HEK293 (cell line): ENCODE measurements at regions not wholly inside any gene's neighbourhood (a gene's known extent, or its start where the extent isn't known, plus 50 kb on each side); places are given as distances from the start of the nearest gene placed in this dataset.

ENCODE experiments used
- CTCF ChIA-PET: fragments of 350-600 bp; formaldehyde crosslinking; extraction: SDS; loops from one replicate; lab custom pipeline; 2021; ENCODE audit warnings: antibody characterized with exemption; lab: Yijun Ruan, JAX
- POLR2A ChIA-PET: fragments of 300-600 bp; formaldehyde crosslinking; extraction: SDS; loops from one replicate; lab custom pipeline; 2020; ENCODE audit warnings: antibody characterized with exemption, inconsistent platforms; lab: Yijun Ruan, JAX
- H3K27ac ChIP-seq: fragments of 200-500 bp; sonication (Bioruptor generic); 2 replicates; pipeline ENCODE4 v1.5.1; 2014; ENCODE audit warnings: low read depth, low read length, control low read depth, inconsistent platforms; ENCODE audit errors: extremely low read depth
- H3K36me3 ChIP-seq, 2 experiments: fragments of 200-500 bp in 1 of 2; sonication (Bioruptor generic) in 1 of 2; 1 replicate in 1 of 2; 2 replicates in 1 of 2; pipeline ENCODE4 v1.5.1; 2014 to 2017; ENCODE audit warnings: inconsistent platforms in 2 of 2, low read length in 2 of 2; ENCODE audit not compliant: control insufficient read depth in 2 of 2, insufficient read depth in 1 of 2
- H3K4me1 ChIP-seq: fragments of 200-500 bp; sonication (Bioruptor generic); 2 replicates; pipeline ENCODE4 v1.5.1; 2014; ENCODE audit warnings: mild to moderate bottlenecking, low read length, inconsistent platforms; ENCODE audit not compliant: control insufficient read depth, insufficient read depth
- H3K4me3 ChIP-seq: 2 replicates; pipeline ENCODE4 v1.5.1; 2011; ENCODE audit warnings: low read depth, mild to moderate bottlenecking, control low read depth, low read length, moderate library complexity
- H3K9me3 ChIP-seq: fragments of 200-500 bp; sonication (Bioruptor generic); 2 replicates; pipeline ENCODE4 v1.5.1; 2014; ENCODE audit warnings: low read depth, low read length, inconsistent platforms; ENCODE audit not compliant: control insufficient read depth, insufficient read depth
- SP7 ChIP-seq: fragments of 450-650 bp; formaldehyde crosslinking; IDR thresholded peaks from 2 replicates; pipeline ENCODE4 v1.5.1; 2016; ENCODE audit warnings: missing biosample characterization, missing genetic modification characterization
- ZBTB1 ChIP-seq: fragments of 450-650 bp; formaldehyde crosslinking; IDR thresholded peaks from 2 replicates; pipeline ENCODE4 v1.5.1; 2016; ENCODE audit warnings: missing biosample characterization, missing genetic modification characterization
- ZBTB20 ChIP-seq: fragments of 450-650 bp; formaldehyde crosslinking; IDR thresholded peaks from 2 replicates; pipeline ENCODE4 v1.5.1; 2016; ENCODE audit warnings: missing biosample characterization, missing genetic modification characterization
- ZBTB7A ChIP-seq: fragments of 450-650 bp; formaldehyde crosslinking; IDR thresholded peaks from 2 replicates; pipeline ENCODE4 v1.5.1; 2016; ENCODE audit warnings: low read depth, missing biosample characterization, missing genetic modification characterization
- ZFHX2 ChIP-seq: fragments of 450-650 bp; formaldehyde crosslinking; conservative IDR thresholded peaks from 2 replicates; pipeline ENCODE4 v1.5.1; 2016; ENCODE audit warnings: missing biosample characterization, missing genetic modification characterization
- ZNF16 ChIP-seq: fragments of 450-650 bp; formaldehyde crosslinking; IDR thresholded peaks from 2 replicates; pipeline ENCODE4 v1.5.1; 2016; ENCODE audit warnings: low read depth, missing biosample characterization, missing genetic modification characterization
- ZNF184 ChIP-seq: fragments of 450-650 bp; IDR thresholded peaks from 2 replicates; pipeline ENCODE4 v1.5.1; 2018; ENCODE audit warnings: missing biosample characterization, mild to moderate bottlenecking, missing genetic modification characterization
- ZNF266 ChIP-seq: fragments of 450-650 bp; formaldehyde crosslinking; IDR thresholded peaks from 2 replicates; pipeline ENCODE4 v1.5.1; 2016; ENCODE audit warnings: missing biosample characterization, missing genetic modification characterization, low read depth
- ZNF341 ChIP-seq: fragments of 450-650 bp; formaldehyde crosslinking; IDR thresholded peaks from 2 replicates; pipeline ENCODE4; 2016; ENCODE audit warnings: low read depth, missing biosample characterization, missing genetic modification characterization
- ZNF48 ChIP-seq: fragments of 450-650 bp; formaldehyde crosslinking; IDR thresholded peaks from 2 replicates; pipeline ENCODE4 v1.5.1; 2016; ENCODE audit warnings: missing biosample characterization, missing genetic modification characterization
- ZNF549 ChIP-seq: fragments of 450-650 bp; IDR thresholded peaks from 2 replicates; pipeline ENCODE4 v1.5.1; 2018; ENCODE audit warnings: missing biosample characterization, missing genetic modification characterization, mild to moderate bottlenecking, inconsistent platforms, moderate library complexity
- ZNF658 ChIP-seq: fragments of 450-650 bp; formaldehyde crosslinking; IDR thresholded peaks from 2 replicates; pipeline ENCODE4; 2016; ENCODE audit warnings: missing biosample characterization, missing genetic modification characterization
- ZNF830 ChIP-seq: fragments of 450-650 bp; IDR thresholded peaks from 2 replicates; pipeline ENCODE4 v1.5.0; 2018; ENCODE audit warnings: missing biosample characterization, missing genetic modification characterization, low read depth, mild to moderate bottlenecking, moderate library complexity
- ZSCAN23 ChIP-seq: fragments of 450-650 bp; formaldehyde crosslinking; IDR thresholded peaks from 2 replicates; pipeline ENCODE4 v1.5.1; 2016; ENCODE audit warnings: missing biosample characterization, missing genetic modification characterization
- TF ChIP-seq, protein P1 (sequence below): fragments of 450-650 bp; formaldehyde crosslinking; IDR thresholded peaks from 2 replicates; pipeline ENCODE4 v1.5.1; 2016; ENCODE audit warnings: missing biosample characterization, missing genetic modification characterization, borderline replicate concordance
- TF ChIP-seq, protein P2 (sequence below): fragments of 450-650 bp; formaldehyde crosslinking; IDR thresholded peaks from 2 replicates; pipeline ENCODE4 v1.5.1; 2016; ENCODE audit warnings: missing biosample characterization, missing genetic modification characterization
- TF ChIP-seq, protein P3 (sequence below): fragments of 450-650 bp; formaldehyde crosslinking; IDR thresholded peaks from 2 replicates; pipeline ENCODE4 v1.5.1; 2016; ENCODE audit warnings: missing biosample characterization, missing genetic modification characterization
- TF ChIP-seq, protein P4 (sequence below): fragments of 450-650 bp; formaldehyde crosslinking; IDR thresholded peaks from 2 replicates; pipeline ENCODE4 v1.5.1; 2016; ENCODE audit warnings: missing biosample characterization, missing genetic modification characterization
- TF ChIP-seq, protein P5 (sequence below): fragments of 450-650 bp; formaldehyde crosslinking; IDR thresholded peaks from 2 replicates; pipeline ENCODE4 v1.5.0; 2017; ENCODE audit warnings: missing biosample characterization, missing genetic modification characterization, borderline replicate concordance
- TF ChIP-seq, protein P6 (sequence below): IDR thresholded peaks from 2 replicates; pipeline ENCODE4 v1.6.1; 2011; ENCODE audit warnings: mild to moderate bottlenecking, low read depth, low read length, borderline replicate concordance

DNA sequence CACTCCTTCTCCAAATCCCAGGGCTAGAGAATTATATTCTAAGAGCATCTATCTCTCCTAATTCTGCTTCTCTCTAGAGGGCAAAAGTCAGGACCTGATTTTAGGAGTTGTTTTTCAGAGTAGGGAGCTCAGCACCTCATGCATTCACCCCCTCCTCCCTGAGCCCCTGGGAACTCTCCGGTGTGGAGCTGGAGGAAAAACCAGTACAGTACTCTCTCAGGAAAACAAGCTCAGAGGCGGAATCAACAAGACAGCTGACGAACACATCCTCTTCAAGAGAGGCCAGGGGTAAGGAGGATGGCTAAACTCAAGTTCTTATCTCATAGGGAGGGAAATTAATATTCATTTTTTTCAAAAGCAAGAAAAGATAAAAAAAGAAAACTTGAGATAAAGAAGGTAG lies 120.1 kb upstream of the CDYL start:
- CTCF ChIA-PET: interaction anchor here (0.6 kb wide), 1 partner anchor 77 kb away, joined by 3 read pairs; no protein-coding TSS in a partner anchor
- Histone ChIP-seq H3K4me1 (no peaks in the 10 kb centered on the region), H3K36me3 (no peaks in the 10 kb centered on the region), H3K4me3 (no peak overlapping the region)
- no peak for TF ChIP-seq ZNF658 (tag by site-specific recombination)
- no peak for TF ChIP-seq ZNF48
- TF ChIP-seq, protein P1, sequence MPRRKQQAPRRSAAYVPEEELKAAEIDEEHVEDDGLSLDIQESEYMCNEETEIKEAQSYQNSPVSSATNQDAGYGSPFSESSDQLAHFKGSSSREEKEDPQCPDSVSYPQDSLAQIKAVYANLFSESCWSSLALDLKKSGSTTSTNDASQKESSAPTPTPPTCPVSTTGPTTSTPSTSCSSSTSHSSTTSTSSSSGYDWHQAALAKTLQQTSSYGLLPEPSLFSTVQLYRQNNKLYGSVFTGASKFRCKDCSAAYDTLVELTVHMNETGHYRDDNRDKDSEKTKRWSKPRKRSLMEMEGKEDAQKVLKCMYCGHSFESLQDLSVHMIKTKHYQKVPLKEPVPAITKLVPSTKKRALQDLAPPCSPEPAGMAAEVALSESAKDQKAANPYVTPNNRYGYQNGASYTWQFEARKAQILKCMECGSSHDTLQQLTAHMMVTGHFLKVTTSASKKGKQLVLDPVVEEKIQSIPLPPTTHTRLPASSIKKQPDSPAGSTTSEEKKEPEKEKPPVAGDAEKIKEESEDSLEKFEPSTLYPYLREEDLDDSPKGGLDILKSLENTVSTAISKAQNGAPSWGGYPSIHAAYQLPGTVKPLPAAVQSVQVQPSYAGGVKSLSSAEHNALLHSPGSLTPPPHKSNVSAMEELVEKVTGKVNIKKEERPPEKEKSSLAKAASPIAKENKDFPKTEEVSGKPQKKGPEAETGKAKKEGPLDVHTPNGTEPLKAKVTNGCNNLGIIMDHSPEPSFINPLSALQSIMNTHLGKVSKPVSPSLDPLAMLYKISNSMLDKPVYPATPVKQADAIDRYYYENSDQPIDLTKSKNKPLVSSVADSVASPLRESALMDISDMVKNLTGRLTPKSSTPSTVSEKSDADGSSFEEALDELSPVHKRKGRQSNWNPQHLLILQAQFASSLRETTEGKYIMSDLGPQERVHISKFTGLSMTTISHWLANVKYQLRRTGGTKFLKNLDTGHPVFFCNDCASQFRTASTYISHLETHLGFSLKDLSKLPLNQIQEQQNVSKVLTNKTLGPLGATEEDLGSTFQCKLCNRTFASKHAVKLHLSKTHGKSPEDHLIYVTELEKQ (tag by site-specific recombination): no peak
- TF ChIP-seq ZNF549: no peak
- TF ChIP-seq ZFHX2 (tag by site-specific recombination): no peak
- TF ChIP-seq ZNF266 (tag by site-specific recombination): no peak
- TF ChIP-seq, protein P2, sequence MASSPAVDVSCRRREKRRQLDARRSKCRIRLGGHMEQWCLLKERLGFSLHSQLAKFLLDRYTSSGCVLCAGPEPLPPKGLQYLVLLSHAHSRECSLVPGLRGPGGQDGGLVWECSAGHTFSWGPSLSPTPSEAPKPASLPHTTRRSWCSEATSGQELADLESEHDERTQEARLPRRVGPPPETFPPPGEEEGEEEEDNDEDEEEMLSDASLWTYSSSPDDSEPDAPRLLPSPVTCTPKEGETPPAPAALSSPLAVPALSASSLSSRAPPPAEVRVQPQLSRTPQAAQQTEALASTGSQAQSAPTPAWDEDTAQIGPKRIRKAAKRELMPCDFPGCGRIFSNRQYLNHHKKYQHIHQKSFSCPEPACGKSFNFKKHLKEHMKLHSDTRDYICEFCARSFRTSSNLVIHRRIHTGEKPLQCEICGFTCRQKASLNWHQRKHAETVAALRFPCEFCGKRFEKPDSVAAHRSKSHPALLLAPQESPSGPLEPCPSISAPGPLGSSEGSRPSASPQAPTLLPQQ (tag by site-specific recombination): no peak
- no peak for TF ChIP-seq ZBTB1 (tag by site-specific recombination)
- TF ChIP-seq ZNF830: no peak
- TF ChIP-seq ZBTB7A (tag by site-specific recombination): no peak
- TF ChIP-seq ZNF184 (tag by site-specific recombination): no peak
- no peak for TF ChIP-seq ZBTB20 (tag by site-specific recombination)
- TF ChIP-seq, protein P3, sequence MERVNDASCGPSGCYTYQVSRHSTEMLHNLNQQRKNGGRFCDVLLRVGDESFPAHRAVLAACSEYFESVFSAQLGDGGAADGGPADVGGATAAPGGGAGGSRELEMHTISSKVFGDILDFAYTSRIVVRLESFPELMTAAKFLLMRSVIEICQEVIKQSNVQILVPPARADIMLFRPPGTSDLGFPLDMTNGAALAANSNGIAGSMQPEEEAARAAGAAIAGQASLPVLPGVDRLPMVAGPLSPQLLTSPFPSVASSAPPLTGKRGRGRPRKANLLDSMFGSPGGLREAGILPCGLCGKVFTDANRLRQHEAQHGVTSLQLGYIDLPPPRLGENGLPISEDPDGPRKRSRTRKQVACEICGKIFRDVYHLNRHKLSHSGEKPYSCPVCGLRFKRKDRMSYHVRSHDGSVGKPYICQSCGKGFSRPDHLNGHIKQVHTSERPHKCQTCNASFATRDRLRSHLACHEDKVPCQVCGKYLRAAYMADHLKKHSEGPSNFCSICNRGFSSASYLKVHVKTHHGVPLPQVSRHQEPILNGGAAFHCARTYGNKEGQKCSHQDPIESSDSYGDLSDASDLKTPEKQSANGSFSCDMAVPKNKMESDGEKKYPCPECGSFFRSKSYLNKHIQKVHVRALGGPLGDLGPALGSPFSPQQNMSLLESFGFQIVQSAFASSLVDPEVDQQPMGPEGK: no peak
- TF ChIP-seq SP7 (tag by site-specific recombination): no peak
- no peak for TF ChIP-seq ZNF16 (tag by site-specific recombination)
- TF ChIP-seq ZNF341 (tag by site-specific recombination): no peak
- no peak for TF ChIP-seq ZSCAN23
- TF ChIP-seq, protein P4, sequence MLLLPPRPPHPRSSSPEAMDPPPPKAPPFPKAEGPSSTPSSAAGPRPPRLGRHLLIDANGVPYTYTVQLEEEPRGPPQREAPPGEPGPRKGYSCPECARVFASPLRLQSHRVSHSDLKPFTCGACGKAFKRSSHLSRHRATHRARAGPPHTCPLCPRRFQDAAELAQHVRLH (tag by site-specific recombination): no peak
- TF ChIP-seq, protein P5, sequence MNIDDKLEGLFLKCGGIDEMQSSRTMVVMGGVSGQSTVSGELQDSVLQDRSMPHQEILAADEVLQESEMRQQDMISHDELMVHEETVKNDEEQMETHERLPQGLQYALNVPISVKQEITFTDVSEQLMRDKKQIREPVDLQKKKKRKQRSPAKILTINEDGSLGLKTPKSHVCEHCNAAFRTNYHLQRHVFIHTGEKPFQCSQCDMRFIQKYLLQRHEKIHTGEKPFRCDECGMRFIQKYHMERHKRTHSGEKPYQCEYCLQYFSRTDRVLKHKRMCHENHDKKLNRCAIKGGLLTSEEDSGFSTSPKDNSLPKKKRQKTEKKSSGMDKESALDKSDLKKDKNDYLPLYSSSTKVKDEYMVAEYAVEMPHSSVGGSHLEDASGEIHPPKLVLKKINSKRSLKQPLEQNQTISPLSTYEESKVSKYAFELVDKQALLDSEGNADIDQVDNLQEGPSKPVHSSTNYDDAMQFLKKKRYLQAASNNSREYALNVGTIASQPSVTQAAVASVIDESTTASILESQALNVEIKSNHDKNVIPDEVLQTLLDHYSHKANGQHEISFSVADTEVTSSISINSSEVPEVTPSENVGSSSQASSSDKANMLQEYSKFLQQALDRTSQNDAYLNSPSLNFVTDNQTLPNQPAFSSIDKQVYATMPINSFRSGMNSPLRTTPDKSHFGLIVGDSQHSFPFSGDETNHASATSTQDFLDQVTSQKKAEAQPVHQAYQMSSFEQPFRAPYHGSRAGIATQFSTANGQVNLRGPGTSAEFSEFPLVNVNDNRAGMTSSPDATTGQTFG (tag by site-specific recombination): no peak
- TF ChIP-seq, protein P6, sequence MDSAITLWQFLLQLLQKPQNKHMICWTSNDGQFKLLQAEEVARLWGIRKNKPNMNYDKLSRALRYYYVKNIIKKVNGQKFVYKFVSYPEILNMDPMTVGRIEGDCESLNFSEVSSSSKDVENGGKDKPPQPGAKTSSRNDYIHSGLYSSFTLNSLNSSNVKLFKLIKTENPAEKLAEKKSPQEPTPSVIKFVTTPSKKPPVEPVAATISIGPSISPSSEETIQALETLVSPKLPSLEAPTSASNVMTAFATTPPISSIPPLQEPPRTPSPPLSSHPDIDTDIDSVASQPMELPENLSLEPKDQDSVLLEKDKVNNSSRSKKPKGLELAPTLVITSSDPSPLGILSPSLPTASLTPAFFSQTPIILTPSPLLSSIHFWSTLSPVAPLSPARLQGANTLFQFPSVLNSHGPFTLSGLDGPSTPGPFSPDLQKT: no peak
- TF ChIP-seq, all 188 proteins: peak for 0
- Histone ChIP-seq H3K27ac (no peak overlapping the region), H3K9me3 (no peaks in the 10 kb centered on the region)
- POLR2A ChIA-PET: no interaction called here
